ENCODE measurements at regions not wholly inside any gene's neighbourhood (a gene's known extent, or its start where the extent isn't known, plus 50 kb on each side); places are given as distances from the start of the nearest gene placed in this dataset.

DNA sequence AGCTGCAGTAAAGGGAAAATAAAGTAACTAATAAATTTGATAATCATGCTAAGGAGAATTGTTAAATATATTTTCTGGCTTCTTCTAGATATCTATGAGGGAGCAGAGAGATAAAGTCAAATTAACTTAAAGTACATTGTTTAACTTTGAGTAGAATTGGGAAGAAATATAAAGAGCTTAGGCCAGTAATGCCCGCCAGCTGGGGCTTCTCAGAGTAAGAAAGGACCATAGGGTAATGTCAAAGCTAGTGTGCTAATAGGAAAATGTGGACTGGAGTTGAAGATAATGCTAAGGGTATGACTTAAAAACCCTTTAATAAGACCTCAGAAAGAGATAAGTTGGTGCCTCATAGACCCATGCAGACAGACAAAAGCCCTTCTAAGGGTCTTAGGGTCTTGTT, 411.6 kb upstream of the ANO3 start:
- Histone ChIP-seq H3K4me1 (ENCODE audit: insufficient read depth, low read length) (no peaks in the 10 kb centered on the region), H3K4me3 (ENCODE audit: low read length) (no peak overlapping the region), H3K36me3 (ENCODE audit: insufficient read depth, low read length) (no peaks in the 10 kb centered on the region), H3K27me3 (ENCODE audit: insufficient read depth, low read length) (no peaks in the 10 kb centered on the region), H3K9me3 (ENCODE audit: insufficient read depth, low read depth, low read length) (0 out of 2 replicates have a peak, but pooled peaks cover 3% of the 10 kb centered on the region), H3K9ac (ENCODE audit: low read depth, low read length) (no peak overlapping the region), H3K27ac (ENCODE audit: low read depth, low read length) (no peak overlapping the region)
- 88% methylated on average over 1 of the region's 1 CpG for WGBS

DNA sequence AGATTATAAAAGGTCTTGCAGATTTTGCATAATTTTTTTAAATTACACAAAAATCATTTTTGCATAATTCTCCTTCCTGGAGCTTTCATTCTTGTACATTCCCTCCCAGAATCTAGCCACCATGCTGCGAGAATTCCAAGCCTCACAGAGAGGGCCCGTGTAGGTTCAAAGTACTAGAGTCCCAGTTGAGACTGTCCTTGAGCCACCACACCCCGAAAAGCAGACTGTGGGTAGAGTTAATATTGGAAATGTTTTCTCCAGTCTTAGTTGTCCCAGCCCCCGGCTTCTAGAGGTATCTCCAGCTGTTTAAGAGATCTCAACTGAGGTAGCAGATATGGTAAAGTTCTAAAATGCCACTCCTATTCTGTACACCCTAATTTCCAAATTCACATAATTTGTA, 407.3 kb upstream of the ANO3 start:
- Histone ChIP-seq H3K27me3 (ENCODE audit: insufficient read depth, low read length) (no peaks in the 10 kb centered on the region), H3K36me3 (ENCODE audit: insufficient read depth, low read length) (no peaks in the 10 kb centered on the region), H3K4me3 (ENCODE audit: low read length) (no peak overlapping the region), H3K9me3 (ENCODE audit: insufficient read depth, low read depth, low read length) (0 out of 2 replicates have a peak, but pooled peaks cover 3% of the 10 kb centered on the region), H3K27ac (ENCODE audit: low read depth, low read length) (no peak overlapping the region), H3K9ac (ENCODE audit: low read depth, low read length) (no peak overlapping the region), H3K4me1 (ENCODE audit: insufficient read depth, low read length) (peaks cover 7% of the 10 kb centered on the region; the same call in 1 of the 2 replicates)
- WGBS: 97% methylated on average over 4 of the region's 4 CpGs

DNA sequence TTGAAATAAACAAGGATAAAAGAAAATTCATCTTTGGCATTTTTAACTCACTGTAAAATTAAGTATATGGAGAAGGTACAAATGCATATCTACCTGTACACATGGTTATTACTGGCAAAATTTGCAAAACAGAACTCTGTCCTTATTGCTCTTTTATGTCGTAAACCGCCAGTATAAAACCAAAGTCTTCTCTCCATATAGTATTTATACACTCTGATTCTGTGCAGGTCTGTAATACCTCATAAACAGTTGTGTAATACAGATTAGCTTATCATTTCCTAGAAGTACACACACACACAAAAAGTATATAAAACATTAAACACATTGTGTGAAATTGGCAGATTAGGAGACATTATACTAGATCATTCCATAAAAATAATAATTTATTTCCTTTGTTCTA, 406.6 kb upstream of the ANO3 start:
- Histone ChIP-seq H3K4me3 (ENCODE audit: low read length) (no peak overlapping the region), H3K4me1 (ENCODE audit: insufficient read depth, low read length) (peaks cover 7% of the 10 kb centered on the region; the same call in 1 of the 2 replicates), H3K36me3 (ENCODE audit: insufficient read depth, low read length) (no peaks in the 10 kb centered on the region), H3K9me3 (ENCODE audit: insufficient read depth, low read depth, low read length) (0 out of 2 replicates have a peak, but pooled peaks cover 3% of the 10 kb centered on the region), H3K27ac (ENCODE audit: low read depth, low read length) (no peak overlapping the region), H3K9ac (ENCODE audit: low read depth, low read length) (no peak overlapping the region), H3K27me3 (ENCODE audit: insufficient read depth, low read length) (no peaks in the 10 kb centered on the region)
- WGBS: 97% methylated on average over 2 of the region's 2 CpGs

DNA sequence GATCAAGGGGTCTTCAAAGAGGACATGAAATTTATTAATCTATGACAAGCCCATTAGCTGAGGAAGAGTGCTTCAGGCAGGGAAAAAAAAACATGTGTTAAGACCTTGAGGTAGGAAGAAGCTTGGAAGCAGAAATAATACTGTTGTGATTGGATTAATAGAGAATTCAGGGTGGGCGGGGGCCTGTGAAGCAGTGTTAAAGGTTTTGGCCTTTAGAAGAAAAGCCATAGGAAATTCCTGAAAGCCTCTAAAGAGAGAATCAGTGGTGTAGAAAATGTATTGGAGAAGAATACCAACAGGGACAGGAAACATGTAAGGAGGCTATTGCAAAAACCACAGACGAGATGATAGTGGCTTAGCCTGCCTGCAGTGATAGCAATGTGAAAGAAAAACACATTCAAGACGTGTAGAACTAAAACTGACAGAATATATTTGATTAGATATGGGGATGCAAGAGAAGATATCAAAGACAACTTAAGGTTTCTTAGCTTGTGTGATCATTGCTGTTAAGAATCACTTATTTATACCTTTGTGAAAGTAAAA, 404.4 kb upstream of the ANO3 start:
- no peaks in the 10 kb centered on the region for H3K36me3 ChIP-seq (ENCODE audit: insufficient read depth, low read length)
- H3K9me3 ChIP-seq (ENCODE audit: insufficient read depth, low read depth, low read length): peaks cover 9% of the 10 kb centered on the region
- no peak overlapping the region for H3K4me3 ChIP-seq (ENCODE audit: low read length)
- peaks cover 7% of the 10 kb centered on the region; the same call in 1 of the 2 replicates for H3K4me1 ChIP-seq (ENCODE audit: insufficient read depth, low read length)
- H3K27me3 ChIP-seq (ENCODE audit: insufficient read depth, low read length): no peaks in the 10 kb centered on the region
- 78% methylated on average over 3 of the region's 3 CpGs for WGBS
- H3K27ac ChIP-seq (ENCODE audit: low read depth, low read length): no peak overlapping the region
- H3K9ac ChIP-seq (ENCODE audit: low read depth, low read length): no peak overlapping the region

DNA sequence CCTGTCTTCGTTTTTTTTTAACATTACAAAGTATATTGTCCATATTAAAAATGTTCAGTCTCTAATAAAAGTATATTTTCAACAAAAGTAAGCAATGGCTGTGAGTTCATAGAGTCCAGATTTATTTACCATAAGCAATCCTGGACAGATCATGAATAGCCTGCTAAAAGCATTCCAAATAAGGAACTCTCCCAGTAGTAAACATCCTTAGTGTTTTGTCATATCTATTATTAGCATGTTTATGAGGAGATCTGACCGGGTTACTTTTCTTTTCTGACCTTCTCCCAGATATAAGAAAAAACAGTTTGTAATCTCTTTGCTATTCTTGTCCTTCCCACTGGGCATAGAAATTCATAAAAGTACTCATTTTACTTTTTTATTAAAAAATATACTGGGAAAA, 403.9 kb upstream of the ANO3 start:
- H3K27ac ChIP-seq (ENCODE audit: low read depth, low read length): no peak overlapping the region
- no peak overlapping the region for H3K4me3 ChIP-seq (ENCODE audit: low read length)
- peaks cover 7% of the 10 kb centered on the region; the same call in 1 of the 2 replicates for H3K4me1 ChIP-seq (ENCODE audit: insufficient read depth, low read length)
- H3K9ac ChIP-seq (ENCODE audit: low read depth, low read length): no peak overlapping the region
- WGBS: no CpG with 5 or more reads among the region's 2 CpGs
- peaks cover 14% of the 10 kb centered on the region for H3K9me3 ChIP-seq (ENCODE audit: insufficient read depth, low read depth, low read length)
- H3K36me3 ChIP-seq (ENCODE audit: insufficient read depth, low read length): no peaks in the 10 kb centered on the region
- H3K27me3 ChIP-seq (ENCODE audit: insufficient read depth, low read length): no peaks in the 10 kb centered on the region

DNA sequence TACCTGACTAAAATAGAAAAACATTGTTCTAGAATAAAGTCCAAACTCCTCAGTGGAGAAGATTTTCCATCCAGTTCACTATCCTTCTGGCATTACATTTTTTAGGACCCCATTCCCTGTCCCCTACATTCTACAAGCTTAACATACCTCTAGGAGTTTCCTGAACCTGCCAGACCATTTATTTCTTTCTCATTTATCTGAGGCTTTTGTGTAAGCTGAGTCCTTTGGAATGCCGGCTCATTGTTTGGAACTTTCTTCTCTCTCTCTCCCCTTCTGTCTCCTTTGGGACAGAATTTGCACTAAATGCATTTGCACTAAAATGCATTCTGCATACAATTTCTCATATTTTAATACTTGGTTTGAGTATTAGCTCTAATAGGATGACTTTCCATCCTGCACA, 393.0 kb upstream of the ANO3 start:
- Histone ChIP-seq H3K4me3 (ENCODE audit: low read length) (no peak overlapping the region), H3K36me3 (ENCODE audit: insufficient read depth, low read length) (no peaks in the 10 kb centered on the region), H3K27ac (ENCODE audit: low read depth, low read length) (no peak overlapping the region), H3K27me3 (ENCODE audit: insufficient read depth, low read length) (no peaks in the 10 kb centered on the region), H3K9me3 (ENCODE audit: insufficient read depth, low read depth, low read length) (peaks cover 9% of the 10 kb centered on the region), H3K4me1 (ENCODE audit: insufficient read depth, low read length) (peaks cover 14% of the 10 kb centered on the region), H3K9ac (ENCODE audit: low read depth, low read length) (no peak overlapping the region)
- 56% methylated on average over 1 of the region's 1 CpG for WGBS

DNA sequence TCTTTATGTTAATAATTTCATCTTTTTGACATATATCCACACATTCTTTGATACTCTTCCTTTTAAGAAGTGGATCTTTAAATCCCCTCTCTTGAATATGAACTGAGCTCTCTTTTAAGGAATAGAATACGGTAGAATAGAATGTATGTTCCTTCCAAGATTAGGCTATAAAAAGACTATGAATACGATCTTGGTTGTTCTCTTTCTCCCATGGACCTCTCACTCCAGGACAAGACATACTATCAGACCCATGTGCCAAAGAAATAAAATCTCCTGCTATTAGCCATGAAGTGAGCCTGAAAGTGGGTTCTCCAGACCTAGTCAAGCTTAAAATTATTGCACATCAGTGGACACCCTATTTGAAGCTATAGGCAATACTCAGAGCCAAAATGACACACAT, 392.2 kb upstream of the ANO3 start:
- no peak overlapping the region for H3K9ac ChIP-seq (ENCODE audit: low read depth, low read length)
- H3K27me3 ChIP-seq (ENCODE audit: insufficient read depth, low read length): no peaks in the 10 kb centered on the region
- H3K4me3 ChIP-seq (ENCODE audit: low read length): no peak overlapping the region
- H3K4me1 ChIP-seq (ENCODE audit: insufficient read depth, low read length): peaks cover 14% of the 10 kb centered on the region
- peaks cover 8% of the 10 kb centered on the region for H3K9me3 ChIP-seq (ENCODE audit: insufficient read depth, low read depth, low read length)
- 91% methylated on average over 2 of the region's 2 CpGs for WGBS
- no peaks in the 10 kb centered on the region for H3K36me3 ChIP-seq (ENCODE audit: insufficient read depth, low read length)
- H3K27ac ChIP-seq (ENCODE audit: low read depth, low read length): no peak overlapping the region

DNA sequence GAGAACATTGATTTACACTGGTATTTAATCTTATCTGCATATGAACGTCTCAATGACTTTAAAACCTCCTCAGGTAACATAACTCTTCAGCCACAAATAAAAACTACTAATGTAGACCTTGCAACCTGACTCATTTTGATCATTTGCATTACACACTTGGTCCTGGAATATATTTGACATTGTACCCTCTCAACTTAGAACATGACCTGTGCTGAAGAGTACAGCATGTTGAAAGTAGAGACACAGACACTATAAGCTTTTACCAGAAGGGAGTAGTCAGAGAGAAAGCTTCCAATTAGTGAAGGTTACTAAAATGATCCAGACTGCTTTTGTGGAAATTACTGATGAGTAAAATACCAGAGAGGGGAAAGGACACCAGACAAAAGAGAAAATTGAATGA, 390.6 kb upstream of the ANO3 start:
- Histone ChIP-seq H3K4me1 (ENCODE audit: insufficient read depth, low read length) (peaks cover 16% of the 10 kb centered on the region), H3K9me3 (ENCODE audit: insufficient read depth, low read depth, low read length) (no peaks in the 10 kb centered on the region), H3K27ac (ENCODE audit: low read depth, low read length) (no peak overlapping the region), H3K27me3 (ENCODE audit: insufficient read depth, low read length) (no peaks in the 10 kb centered on the region), H3K9ac (ENCODE audit: low read depth, low read length) (no peak overlapping the region), H3K36me3 (ENCODE audit: insufficient read depth, low read length) (no peaks in the 10 kb centered on the region), H3K4me3 (ENCODE audit: low read length) (no peak overlapping the region)
- 95% methylated on average over 1 of the region's 1 CpG for WGBS

DNA sequence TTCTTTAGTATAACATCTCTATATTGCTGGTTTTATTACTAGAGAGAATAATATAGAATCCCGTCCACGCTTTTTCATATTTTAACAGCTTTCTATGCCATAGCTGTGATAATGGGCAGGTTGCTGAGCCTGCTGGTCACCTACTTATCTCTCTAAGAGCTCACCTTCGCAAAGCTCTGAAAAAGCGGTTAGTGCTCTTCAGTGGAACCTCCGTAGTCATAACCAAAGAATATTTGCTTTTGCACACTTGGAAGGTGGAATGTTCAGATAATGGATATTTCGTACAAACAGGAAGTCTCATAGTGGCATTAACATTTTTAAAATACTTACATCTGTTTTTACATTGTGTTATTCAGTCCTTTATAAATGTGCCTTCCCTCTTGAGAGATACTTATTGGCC, 388.9 kb upstream of the ANO3 start:
- 95% methylated on average over 3 of the region's 6 CpGs for WGBS
- Histone ChIP-seq H3K9ac (ENCODE audit: low read depth, low read length) (no peak overlapping the region), H3K36me3 (ENCODE audit: insufficient read depth, low read length) (no peaks in the 10 kb centered on the region), H3K9me3 (ENCODE audit: insufficient read depth, low read depth, low read length) (no peaks in the 10 kb centered on the region), H3K27ac (ENCODE audit: low read depth, low read length) (no peak overlapping the region), H3K27me3 (ENCODE audit: insufficient read depth, low read length) (no peaks in the 10 kb centered on the region), H3K4me1 (ENCODE audit: insufficient read depth, low read length) (peaks cover 23% of the 10 kb centered on the region), H3K4me3 (ENCODE audit: low read length) (no peak overlapping the region)

DNA sequence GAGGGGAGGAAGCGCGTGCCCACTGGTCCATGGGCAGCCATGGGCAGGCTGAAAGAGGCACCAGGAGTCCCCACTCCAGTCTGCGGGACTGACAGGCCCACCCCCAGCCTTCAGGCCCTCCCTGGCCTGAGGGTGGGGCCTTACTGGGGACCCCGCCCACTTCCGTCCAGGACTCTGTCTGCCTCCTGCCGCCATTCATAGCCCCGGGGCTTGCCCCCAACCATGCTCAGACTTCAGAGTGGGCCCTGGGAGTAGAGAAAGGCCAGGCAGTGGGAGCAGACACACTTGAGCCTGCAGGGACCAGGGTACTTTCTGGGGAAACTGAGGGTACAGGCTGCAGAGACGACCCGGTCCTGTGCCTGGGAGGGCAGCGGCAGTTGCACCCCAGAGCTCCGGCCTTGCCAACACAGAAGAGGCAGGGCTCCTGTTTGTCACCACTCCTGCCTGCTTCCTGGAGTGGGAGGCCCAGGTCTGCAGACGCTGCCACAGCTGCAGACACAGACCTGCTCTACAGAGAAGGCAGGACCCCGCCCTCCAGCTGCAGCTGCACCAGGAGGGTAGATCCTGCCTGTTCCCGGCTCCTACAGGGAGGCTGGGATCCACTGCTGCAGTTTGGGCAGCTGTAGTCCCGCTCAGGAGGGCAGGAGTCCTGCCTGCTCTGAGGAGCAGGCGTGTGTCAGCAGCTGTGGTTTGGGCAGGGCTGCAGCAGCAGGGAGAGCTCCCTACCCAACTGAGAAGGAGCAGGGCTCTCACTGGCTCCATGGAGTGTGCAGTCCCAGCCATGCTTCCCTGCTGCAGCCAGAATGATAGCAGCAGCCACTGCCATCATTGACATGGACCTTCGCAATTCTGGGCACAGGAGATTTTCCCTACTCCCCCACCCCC, 387.9 kb upstream of the ANO3 start:
- H3K27me3 ChIP-seq (ENCODE audit: insufficient read depth, low read length): no peaks in the 10 kb centered on the region
- H3K27ac ChIP-seq (ENCODE audit: low read depth, low read length): no peak overlapping the region
- 95% methylated on average over 17 of the region's 17 CpGs for WGBS
- H3K4me3 ChIP-seq (ENCODE audit: low read length): no peak overlapping the region
- peaks cover 16% of the 10 kb centered on the region for H3K4me1 ChIP-seq (ENCODE audit: insufficient read depth, low read length)
- H3K9me3 ChIP-seq (ENCODE audit: insufficient read depth, low read depth, low read length): no peaks in the 10 kb centered on the region
- no peaks in the 10 kb centered on the region for H3K36me3 ChIP-seq (ENCODE audit: insufficient read depth, low read length)
- H3K9ac ChIP-seq (ENCODE audit: low read depth, low read length): no peak overlapping the region

DNA sequence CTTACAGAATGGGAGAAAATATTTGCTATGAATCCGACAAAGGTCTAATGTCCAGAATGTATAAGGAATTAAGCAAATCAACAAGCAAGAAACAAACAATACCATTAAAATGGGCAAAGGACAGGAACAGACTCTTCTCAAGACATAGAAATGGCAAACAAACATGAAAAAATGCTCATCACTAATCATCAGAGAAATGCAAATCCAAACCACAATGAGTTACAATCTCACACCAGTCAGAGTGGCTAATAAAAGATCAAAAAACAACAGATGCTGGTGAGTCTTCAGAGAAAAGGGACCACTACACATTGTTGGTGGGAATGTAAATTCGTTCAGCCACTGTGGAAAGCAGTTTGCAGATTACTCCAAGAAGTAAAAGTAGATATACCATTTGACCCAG, 382.0 kb upstream of the ANO3 start:
- no peak overlapping the region for H3K27ac ChIP-seq (ENCODE audit: low read depth, low read length)
- H3K27me3 ChIP-seq (ENCODE audit: insufficient read depth, low read length): no peaks in the 10 kb centered on the region
- WGBS: 89% methylated on average over 2 of the region's 2 CpGs
- peaks cover 8% of the 10 kb centered on the region; the same call in 1 of the 2 replicates for H3K4me1 ChIP-seq (ENCODE audit: insufficient read depth, low read length)
- no peak overlapping the region for H3K9ac ChIP-seq (ENCODE audit: low read depth, low read length)
- H3K36me3 ChIP-seq (ENCODE audit: insufficient read depth, low read length): no peaks in the 10 kb centered on the region
- peaks cover 24% of the 10 kb centered on the region for H3K9me3 ChIP-seq (ENCODE audit: insufficient read depth, low read depth, low read length)
- H3K4me3 ChIP-seq (ENCODE audit: low read length): no peak overlapping the region

Data from HUES64 (cell line).